ENCODE measurements at regions not wholly inside any gene's neighbourhood (a gene's known extent, or its start where the extent isn't known, plus 50 kb on each side); places are given as distances from the start of the nearest gene placed in this dataset.

DNA sequence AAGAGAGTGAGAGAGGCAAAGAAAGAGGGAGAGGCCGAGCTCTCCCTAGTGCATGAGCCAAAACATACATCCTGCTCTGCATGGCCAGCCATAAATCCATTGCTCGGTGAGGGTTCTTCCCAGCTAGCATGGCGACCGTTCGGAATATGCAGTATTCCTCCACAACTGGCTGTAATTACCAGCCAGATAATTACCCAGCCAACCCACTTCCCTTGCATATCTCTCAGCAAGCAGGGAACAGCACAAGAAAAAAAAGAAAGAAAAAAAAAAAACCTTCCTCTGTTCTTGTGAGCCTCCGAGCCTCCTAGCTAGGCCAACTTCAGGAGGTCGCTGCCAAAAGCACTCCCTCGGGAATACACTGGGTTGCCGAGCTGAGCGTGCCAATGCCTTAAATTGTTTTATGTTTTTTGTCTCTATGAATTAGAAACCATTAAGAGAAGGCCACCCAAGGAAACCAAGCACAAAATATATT is 567.9 kb downstream of the MED13L start:
- no TSS peak for BruUV-seq (replicated peaks)
- Histone ChIP-seq H3K27me3 (ENCODE audit: insufficient read depth, low read length) (peaks cover 24% of the 10 kb centered on the region), H3K36me3 (ENCODE audit: control insufficient read depth in 1 of 2, insufficient read depth in 2 of 2, low read length in 2 of 2) (no peaks in the 10 kb centered on the region), H3K27ac (ENCODE audit: low read depth, low read length) (no peak overlapping the region), H3K4me3 (replicated peaks in 1 of 2; ENCODE audit: low read depth in 1 of 2, low read length in 2 of 2) (no peak overlapping the region), H4K20me1 (ENCODE audit: insufficient read depth) (no peaks in the 10 kb centered on the region), H3K4me1 (ENCODE audit: control insufficient read depth in 1 of 2, insufficient read depth in 2 of 2, low read length in 2 of 2) (no peaks in the 10 kb centered on the region), H3K4me2 (ENCODE audit: low read length) (no peak overlapping the region), H2AFZ (ENCODE audit: low read depth, low read length, poor library complexity, severe bottlenecking) (no peak overlapping the region), H3K9me3 (ENCODE audit: control insufficient read depth in 1 of 2, insufficient read depth in 1 of 2, low read depth in 1 of 2, low read length in 2 of 2) (no peaks in the 10 kb centered on the region), H3K9me2 (ENCODE audit: insufficient read depth) (no peaks in the 10 kb centered on the region), H3K9ac (ENCODE audit: low read length) (no peak overlapping the region), H3K79me2 (ENCODE audit: insufficient read depth, low read length) (no peaks in the 10 kb centered on the region)
- RAD21 ChIA-PET (ENCODE audit: low non-redundant PET in 1 of 2, low total read pairs in 2 of 2, uncharacterized antibody in 2 of 2, unreplicated experiment in 2 of 2), result no interaction called here
- DNase-seq (ENCODE audit: low read depth, low spot score) (no peak), ATAC-seq (no peak)
- intact Hi-C loops (cut with micrococcal nuclease), result no loop called here
- POLR2A ChIA-PET, result no interaction called here
- CTCF ChIA-PET, result no interaction called here
- TF ChIP-seq JUND (IDR thresholded peaks at IDR 0.05) (no peak), RAD21 (IDR thresholded peaks at IDR 0.05; ENCODE audit: low read depth) (no peak), ZNF274 (IDR thresholded peaks at IDR 0.05; ENCODE audit: low read depth, low read length) (no peak), CBX3 (IDR thresholded peaks at IDR 0.05; ENCODE audit: low read depth) (no peak), EGR1 (IDR thresholded peaks at IDR 0.05; ENCODE audit: low read depth) (no peak), EZH2phosphoT487 (IDR thresholded peaks at IDR 0.05; ENCODE audit: borderline replicate concordance) (no peak), CEBPB (IDR thresholded peaks at IDR 0.05; ENCODE audit: low read depth) (no peak), MAX (IDR thresholded peaks at IDR 0.05) (no peak), POLR2A (IDR thresholded peaks at IDR 0.05; ENCODE audit: borderline replicate concordance, extremely low read depth, insufficient read depth, insufficient read length) (no peak), ELF1 (IDR thresholded peaks at IDR 0.05; ENCODE audit: borderline replicate concordance, low read depth) (no peak), ZFX (IDR thresholded peaks at IDR 0.05) (no peak), YY1 (IDR thresholded peaks at IDR 0.05; ENCODE audit: extremely low read depth, insufficient replicate concordance, low read depth, low read length) (no peak), FOSL1 (IDR thresholded peaks at IDR 0.05; ENCODE audit: low read depth) (no peak), REST (IDR thresholded peaks at IDR 0.05; ENCODE audit: low read depth) (no peak), EZH2 (IDR thresholded peaks at IDR 0.05) (no peak), SIN3A (IDR thresholded peaks at IDR 0.05; ENCODE audit: low read depth) (no peak)

Data from HCT116 (cell line).